IMR-90 (cell line): ENCODE measurements at regions not wholly inside any gene's neighbourhood (a gene's known extent, or its start where the extent isn't known, plus 50 kb on each side); places are given as distances from the start of the nearest gene placed in this dataset.

ENCODE experiments used
- ATAC-seq: fragments of 200-7000 bp; cut with Tn5 transposase; 2 replicates; pipeline ENCODE4 v1.9.1; 2020; ENCODE audit warnings: low read depth, mild to moderate bottlenecking, moderate library complexity
- BruUV-seq: library from RNA; stranded (reverse); fragments of 400-500 nt; replicated peaks from 2 replicates; lab custom pipeline; 2021; lab: Mats Ljungman, UMichigan
- CTCF ChIA-PET: fragments of 300-600 bp; formaldehyde crosslinking; extraction: SDS; loops from one replicate; lab custom pipeline; 2021; ENCODE audit warnings: antibody characterized with exemption; lab: Yijun Ruan, JAX
- POLR2A ChIA-PET: fragments of 300-600 bp; sonication (Branson Sonifier 250); formaldehyde crosslinking; loops from one replicate; lab custom pipeline; 2022; ENCODE audit warnings: antibody characterized with exemption; ENCODE audit not compliant: unreplicated experiment; lab: Charles Lee
- DNase-seq: peaks from one replicate; pipeline ENCODE4 v3.0.0; 2013
- H2AFZ ChIP-seq: replicated peaks from 2 replicates; pipeline ENCODE3; 2013; ENCODE audit warnings: low read length, mild to moderate bottlenecking; ENCODE audit not compliant: poor library complexity
- H2AK5ac ChIP-seq: 2 replicates; pipeline ENCODE4 v1.6.1; 2013; ENCODE audit warnings: low read depth, low read length, inconsistent platforms
- H2AK9ac ChIP-seq: replicated peaks from 2 replicates; pipeline ENCODE3; 2013; ENCODE audit warnings: mild to moderate bottlenecking, low read depth, low read length, moderate library complexity; ENCODE audit not compliant: poor library complexity
- H2BK120ac ChIP-seq: 2 replicates; pipeline ENCODE4 v1.6.1; 2013; ENCODE audit warnings: low read depth, low read length, inconsistent platforms
- H2BK15ac ChIP-seq: 3 replicates; pipeline ENCODE4 v1.6.1; 2013; ENCODE audit warnings: low read depth, low read length, inconsistent platforms
- H2BK20ac ChIP-seq: 2 replicates; pipeline ENCODE4 v1.6.1; 2013; ENCODE audit warnings: low read depth, mild to moderate bottlenecking, inconsistent platforms, low read length, moderate library complexity
- H2BK5ac ChIP-seq: 2 replicates; pipeline ENCODE4 v1.6.1; 2013; ENCODE audit warnings: mild to moderate bottlenecking, low read depth, low read length, inconsistent platforms; ENCODE audit not compliant: poor library complexity, severe bottlenecking
- H3K14ac ChIP-seq: replicated peaks from 2 replicates; pipeline ENCODE4 v1.6.1; 2013; ENCODE audit warnings: low read depth, low read length, inconsistent platforms
- H3K18ac ChIP-seq: 2 replicates; pipeline ENCODE4 v1.6.1; 2013; ENCODE audit warnings: low read depth, low read length, control low read depth
- H3K23ac ChIP-seq: 2 replicates; pipeline ENCODE4 v1.6.1; 2013; ENCODE audit warnings: low read depth, low read length, inconsistent platforms
- H3K27ac ChIP-seq: 2 replicates; pipeline ENCODE4 v1.5.1; 2013; ENCODE audit warnings: mild to moderate bottlenecking, control low read depth, low read length; ENCODE audit not compliant: insufficient read depth
- H3K27me3 ChIP-seq: 2 replicates; pipeline ENCODE4 v1.6.1; 2013; ENCODE audit warnings: low read length; ENCODE audit not compliant: control insufficient read depth, insufficient read depth
- H3K36me3 ChIP-seq: 2 replicates; pipeline ENCODE4 v1.6.1; 2013; ENCODE audit warnings: low read length, mixed read lengths; ENCODE audit not compliant: control insufficient read depth, insufficient read depth
- H3K4ac ChIP-seq: 2 replicates; pipeline ENCODE4 v1.6.1; 2013; ENCODE audit warnings: low read depth, low read length, inconsistent platforms
- H3K4me1 ChIP-seq: 2 replicates; pipeline ENCODE4 v1.6.1; 2013; ENCODE audit warnings: low read length, mixed read lengths; ENCODE audit not compliant: control insufficient read depth, insufficient read depth
- H3K4me2 ChIP-seq: 2 replicates; pipeline ENCODE4 v1.6.1; 2013; ENCODE audit warnings: low read depth, mild to moderate bottlenecking, control low read depth, low read length, moderate library complexity
- H3K4me3 ChIP-seq: 2 replicates; pipeline ENCODE4 v1.5.1; 2013; ENCODE audit warnings: low read depth, mild to moderate bottlenecking, control low read depth, low read length, moderate library complexity; ENCODE audit not compliant: insufficient read depth
- H3K56ac ChIP-seq: 2 replicates; pipeline ENCODE4 v1.6.1; 2013; ENCODE audit warnings: low read length, inconsistent platforms; ENCODE audit not compliant: insufficient read depth; ENCODE audit errors: extremely low read depth
- H3K79me1 ChIP-seq, 2 experiments: 2 replicates each; pipeline ENCODE4 v1.6.1; 2013; ENCODE audit warnings: low read length in 2 of 2, inconsistent platforms in 1 of 2, low read depth in 1 of 2
- H3K9ac ChIP-seq: 2 replicates; pipeline ENCODE4 v1.6.1; 2013; ENCODE audit warnings: low read depth, low read length, control low read depth
- H3K9me1 ChIP-seq: 2 replicates; pipeline ENCODE4 v1.6.1; 2013; ENCODE audit warnings: low read length, inconsistent platforms; ENCODE audit not compliant: insufficient read depth
- H3K9me3 ChIP-seq: 2 replicates; pipeline ENCODE4 v1.6.1; 2013; ENCODE audit warnings: low read length; ENCODE audit not compliant: control insufficient read depth, insufficient read depth
- H4K20me1 ChIP-seq: 2 replicates; pipeline ENCODE4 v1.6.1; 2013; ENCODE audit warnings: low read length, inconsistent platforms; ENCODE audit not compliant: insufficient read depth
- H4K5ac ChIP-seq: 2 replicates; pipeline ENCODE4 v1.6.1; 2013; ENCODE audit warnings: mild to moderate bottlenecking, low read depth, low read length, control low read depth
- H4K8ac ChIP-seq, 2 experiments: 2 replicates each; pipeline ENCODE4 v1.6.1; 2013; ENCODE audit warnings: low read depth in 2 of 2, low read length in 2 of 2, control low read depth in 1 of 2, inconsistent platforms in 1 of 2
- H4K91ac ChIP-seq: 2 replicates; pipeline ENCODE4 v1.6.1; 2013; ENCODE audit warnings: low read depth, low read length, inconsistent platforms; ENCODE audit not compliant: insufficient read depth
- NFE2L2 ChIP-seq: fragments of 150-350 bp; IDR thresholded peaks from 2 replicates; pipeline ENCODE4 v1.6.1; 2016; ENCODE audit warnings: low read depth, mild to moderate bottlenecking, low read length
- WGBS, 2 experiments: methylation state at CpG; one replicate each; pipeline versions ENCODE4 v1.1.5 to v1.1.7; 2013; ENCODE audit warnings: missing lambda C conversion rate in 2 of 2; ENCODE audit not compliant: insufficient read length in 1 of 2; ENCODE audit errors: extremely low coverage in 2 of 2; 5-methylcytosine and 5-hydroxymethylcytosine counted together
- dilution Hi-C: fragments of 300-500 bp; cut with HindIII; formaldehyde crosslinking; loops from one replicate; pipeline ENCODE4 v1.14.3; 2018; ENCODE audit warnings: low sequenced_read_pairs; ENCODE audit not compliant: unreplicated experiment
- in situ Hi-C: fragments of 300-500 bp; cut with MboI; formaldehyde crosslinking; loops from 3 replicates; pipeline ENCODE4 v1.14.3; 2019; ENCODE audit warnings: low sequenced_read_pairs, inconsistent platforms, mixed read lengths
- intact Hi-C: fragments of 100-400 bp; cut with micrococcal nuclease; formaldehyde crosslinking; loops from 2 replicates; pipeline ENCODE4 v1.10.0; 2022

DNA sequence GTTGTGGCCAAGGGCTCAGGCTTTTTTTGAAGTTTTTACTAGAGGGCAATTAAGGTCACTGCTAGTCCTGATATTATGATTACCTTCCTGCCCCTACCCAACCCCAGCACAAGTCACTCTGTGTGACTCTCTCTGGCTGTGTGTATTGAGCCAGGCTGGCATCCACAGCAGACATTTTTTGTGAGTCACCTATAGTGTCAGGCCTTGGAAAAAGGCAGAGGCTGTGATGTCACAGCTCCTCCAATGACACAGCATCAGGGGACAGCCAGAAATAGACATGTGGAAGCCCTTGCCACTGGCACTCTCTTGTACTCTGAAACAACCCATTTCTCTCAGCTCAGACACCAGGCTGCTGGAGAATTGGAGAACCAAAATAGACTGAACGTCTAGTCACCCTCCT lies 145.4 kb downstream of the NMUR2 start:
- H2AK5ac ChIP-seq: no peak overlapping the region
- no peak overlapping the region for H3K4me3 ChIP-seq
- no peak for TF ChIP-seq NFE2L2
- H3K4me2 ChIP-seq: no peak overlapping the region
- H3K79me1 ChIP-seq: no peaks in the 10 kb centered on the region
- H3K56ac ChIP-seq: no peak overlapping the region
- dilution Hi-C loops: no loop called here
- no peak overlapping the region for H2BK20ac ChIP-seq
- in situ Hi-C loops: no loop called here
- no peak overlapping the region for H3K18ac ChIP-seq
- H4K20me1 ChIP-seq: no peaks in the 10 kb centered on the region
- no peak overlapping the region for H2AFZ ChIP-seq
- DNase-seq (no peak), ATAC-seq (no peak)
- H2AK9ac ChIP-seq: no peak overlapping the region
- H2BK5ac ChIP-seq: no peak overlapping the region
- CTCF ChIA-PET: no interaction called here
- H2BK120ac ChIP-seq: no peak overlapping the region
- H2BK15ac ChIP-seq: no peak overlapping the region
- no CpG with 5 or more reads among the region's 1 CpG for WGBS, 2 experiments
- no TSS peak for BruUV-seq
- no peak overlapping the region for H3K4ac ChIP-seq
- no peak overlapping the region for H4K5ac ChIP-seq
- no peaks in the 10 kb centered on the region for H3K36me3 ChIP-seq
- H3K9ac ChIP-seq: no peak overlapping the region
- no peak overlapping the region for H3K27ac ChIP-seq
- POLR2A ChIA-PET: no interaction called here
- H3K27me3 ChIP-seq: no peaks in the 10 kb centered on the region
- no peaks in the 10 kb centered on the region for H3K9me1 ChIP-seq
- H3K4me1 ChIP-seq: no peaks in the 10 kb centered on the region
- intact Hi-C loops: no loop called here
- peaks cover 9% of the 10 kb centered on the region for H3K9me3 ChIP-seq
- no peak overlapping the region for H3K23ac ChIP-seq
- H4K91ac ChIP-seq: no peak overlapping the region
- H3K14ac ChIP-seq: no peak overlapping the region
- H4K8ac ChIP-seq: no peak overlapping the region
